ENCODE measurements at regions not wholly inside any gene's neighbourhood (a gene's known extent, or its start where the extent isn't known, plus 50 kb on each side); places are given as distances from the start of the nearest gene placed in this dataset.

- TF ChIP-seq CTCF (IDR thresholded peaks at IDR 0.05): no peak
- Histone ChIP-seq H3K4me1 (ENCODE audit: control insufficient read depth in 1 of 2, insufficient read depth in 2 of 2, low read length in 2 of 2) (no peaks in the 10 kb centered on the region), H3K9me3 (replicated peaks in 1 of 2; ENCODE audit: control insufficient read depth in 1 of 2, insufficient read depth in 1 of 2, low read length in 2 of 2) (no peaks in the 10 kb centered on the region), H3K36me3 (replicated peaks in 1 of 2; ENCODE audit: control insufficient read depth in 1 of 2, insufficient read depth in 2 of 2, low read length in 2 of 2) (no peaks in the 10 kb centered on the region), H3K9ac (ENCODE audit: insufficient read depth, low read length, poor library complexity, severe bottlenecking) (no peak overlapping the region), H3K4me2 (replicated peaks; ENCODE audit: extremely low read depth, low read length, poor library complexity, severe bottlenecking) (no peak overlapping the region), H3K4me3 (replicated peaks in 1 of 3; ENCODE audit: low read depth in 2 of 3, low read length in 3 of 3) (no peak overlapping the region), H3K79me2 (ENCODE audit: insufficient read depth, low read length) (no peaks in the 10 kb centered on the region), H4K20me1 (ENCODE audit: insufficient read depth, low read length) (no peaks in the 10 kb centered on the region), H3K27me3 (ENCODE audit: control insufficient read depth in 2 of 2, insufficient read depth in 2 of 2, low read length in 2 of 2) (no peaks in the 10 kb centered on the region), H3K27ac (ENCODE audit: low read depth in 1 of 2, low read length in 2 of 2) (no peak overlapping the region), H2AFZ (ENCODE audit: insufficient read depth, low read depth, low read length, poor library complexity, severe bottlenecking) (no peak overlapping the region)
- intact Hi-C loops (cut with micrococcal nuclease): no loop called here
- Mint-ChIP-seq H3K36me3 (no peaks in the 10 kb centered on the region), H3K4me1 (no peaks in the 10 kb centered on the region), H3K27me3 (ENCODE audit: low read depth in 3 of 3) (peaks cover 2 to 10% (median 9%) of the 10 kb centered on the region in 3 donors), H3K4me3 (no peak overlapping the region), H3K9me3 (peaks cover 0 to 3% (median 0%) of the 10 kb centered on the region in 7 donors), H3K27ac (no peak overlapping the region)
- WGBS (ENCODE audit: insufficient coverage): 67% methylated on average over 1 of the region's 2 CpGs
- no peak for DNase-seq
These were observed 95.7 kb upstream of the ARAP3 start for GRCh38 chr5:141777711-141778110.

GRCh38 chr5:141777130-141777529 is 95.1 kb upstream of the ARAP3 start:
- Histone ChIP-seq H3K9me3 (replicated peaks in 1 of 2; ENCODE audit: control insufficient read depth in 1 of 2, insufficient read depth in 1 of 2, low read length in 2 of 2) (no peaks in the 10 kb centered on the region), H2AFZ (ENCODE audit: insufficient read depth, low read depth, low read length, poor library complexity, severe bottlenecking) (no peak overlapping the region), H3K9ac (ENCODE audit: insufficient read depth, low read length, poor library complexity, severe bottlenecking) (no peak overlapping the region), H3K4me3 (replicated peaks in 1 of 3; ENCODE audit: low read depth in 2 of 3, low read length in 3 of 3) (no peak overlapping the region), H3K36me3 (replicated peaks in 1 of 2; ENCODE audit: control insufficient read depth in 1 of 2, insufficient read depth in 2 of 2, low read length in 2 of 2) (no peaks in the 10 kb centered on the region), H3K79me2 (ENCODE audit: insufficient read depth, low read length) (no peaks in the 10 kb centered on the region), H3K4me1 (ENCODE audit: control insufficient read depth in 1 of 2, insufficient read depth in 2 of 2, low read length in 2 of 2) (no peaks in the 10 kb centered on the region), H4K20me1 (ENCODE audit: insufficient read depth, low read length) (no peaks in the 10 kb centered on the region), H3K4me2 (replicated peaks; ENCODE audit: extremely low read depth, low read length, poor library complexity, severe bottlenecking) (no peak overlapping the region), H3K27ac (ENCODE audit: low read depth in 1 of 2, low read length in 2 of 2) (no peak overlapping the region), H3K27me3 (ENCODE audit: control insufficient read depth in 2 of 2, insufficient read depth in 2 of 2, low read length in 2 of 2) (no peaks in the 10 kb centered on the region)
- Mint-ChIP-seq H3K27me3 (ENCODE audit: low read depth in 3 of 3) (peaks cover 3 to 15% (median 12%) of the 10 kb centered on the region in 3 donors), H3K36me3 (no peaks in the 10 kb centered on the region), H3K27ac (no peak overlapping the region), H3K4me1 (no peaks in the 10 kb centered on the region), H3K9me3 (peaks cover 0 to 3% (median 0%) of the 10 kb centered on the region in 7 donors), H3K4me3 (no peak overlapping the region)
- DNase-seq: no peak
- intact Hi-C loops (cut with micrococcal nuclease): no loop called here
- 77% methylated on average over 2 of the region's 3 CpGs for WGBS (ENCODE audit: insufficient coverage)
- TF ChIP-seq CTCF (IDR thresholded peaks at IDR 0.05): no peak

All from CD14-positive monocyte (primary cell).